Prostate gland (tissue), 2 donors: ENCODE measurements at regions not wholly inside any gene's neighbourhood (a gene's known extent, or its start where the extent isn't known, plus 50 kb on each side); places are given as distances from the start of the nearest gene placed in this dataset.

Source experiments
- POLR2AphosphoS5 ChIP-seq: sonication (generic); formaldehyde crosslinking; IDR thresholded peaks from one replicate; pipeline ENCODE4 v1.6.1; 2017; ENCODE audit warnings: antibody characterized with exemption
- TF ChIP-seq, protein P1 (sequence below), 4 experiments: fragments of 200-600 bp in 2 of 4; fragments of 450-650 bp in 2 of 4; sonication (generic) in 2 of 4; IDR thresholded peaks; 1 replicate in 3 of 4; 2 replicates in 1 of 4; pipeline ENCODE4 v1.5.1; 2016 to 2019; ENCODE audit warnings: antibody characterized with exemption in 4 of 4, mild to moderate bottlenecking in 2 of 4, moderate library complexity in 2 of 4

DNA sequence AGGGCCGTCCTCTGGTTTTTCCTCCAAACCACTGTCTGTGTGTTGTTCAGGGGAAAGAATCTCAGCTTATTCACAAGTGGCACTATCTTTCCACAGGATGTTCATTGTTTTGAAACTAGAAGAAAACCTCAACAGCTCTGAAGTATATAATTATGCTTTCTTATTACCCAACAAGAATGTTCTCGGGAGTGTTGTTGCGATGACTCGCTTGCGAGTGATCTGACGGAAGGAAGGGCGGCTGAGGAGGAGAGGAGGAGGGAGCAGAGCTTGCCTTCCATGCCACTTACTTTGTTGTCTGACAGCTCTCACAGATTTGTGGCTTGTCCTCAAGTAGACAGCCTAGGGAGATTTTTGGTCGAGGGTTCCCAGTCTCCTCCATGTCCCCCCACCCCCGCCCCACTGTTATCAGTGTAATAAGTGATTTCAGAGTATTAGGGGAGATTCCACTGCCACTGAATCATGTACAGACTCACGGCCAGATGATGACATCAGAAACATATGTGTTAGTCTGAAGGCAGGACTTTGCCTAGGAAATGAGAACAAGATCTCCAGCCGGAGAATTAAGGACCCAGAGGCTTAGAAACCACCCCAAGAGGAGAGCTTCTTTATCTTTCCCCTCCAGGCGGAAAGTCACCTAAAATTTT lies 80.7 kb upstream of the CCN6 start:
- no peak for TF ChIP-seq POLR2AphosphoS5
- TF ChIP-seq, protein P1, sequence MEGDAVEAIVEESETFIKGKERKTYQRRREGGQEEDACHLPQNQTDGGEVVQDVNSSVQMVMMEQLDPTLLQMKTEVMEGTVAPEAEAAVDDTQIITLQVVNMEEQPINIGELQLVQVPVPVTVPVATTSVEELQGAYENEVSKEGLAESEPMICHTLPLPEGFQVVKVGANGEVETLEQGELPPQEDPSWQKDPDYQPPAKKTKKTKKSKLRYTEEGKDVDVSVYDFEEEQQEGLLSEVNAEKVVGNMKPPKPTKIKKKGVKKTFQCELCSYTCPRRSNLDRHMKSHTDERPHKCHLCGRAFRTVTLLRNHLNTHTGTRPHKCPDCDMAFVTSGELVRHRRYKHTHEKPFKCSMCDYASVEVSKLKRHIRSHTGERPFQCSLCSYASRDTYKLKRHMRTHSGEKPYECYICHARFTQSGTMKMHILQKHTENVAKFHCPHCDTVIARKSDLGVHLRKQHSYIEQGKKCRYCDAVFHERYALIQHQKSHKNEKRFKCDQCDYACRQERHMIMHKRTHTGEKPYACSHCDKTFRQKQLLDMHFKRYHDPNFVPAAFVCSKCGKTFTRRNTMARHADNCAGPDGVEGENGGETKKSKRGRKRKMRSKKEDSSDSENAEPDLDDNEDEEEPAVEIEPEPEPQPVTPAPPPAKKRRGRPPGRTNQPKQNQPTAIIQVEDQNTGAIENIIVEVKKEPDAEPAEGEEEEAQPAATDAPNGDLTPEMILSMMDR (IDR thresholded peaks at IDR 0.05), result no peak
